ENCODE measurements at regions not wholly inside any gene's neighbourhood (a gene's known extent, or its start where the extent isn't known, plus 50 kb on each side); places are given as distances from the start of the nearest gene placed in this dataset.
A peak's percentile ranks its signal among the peaks of the same experiment; 100 is the strongest.

DNA sequence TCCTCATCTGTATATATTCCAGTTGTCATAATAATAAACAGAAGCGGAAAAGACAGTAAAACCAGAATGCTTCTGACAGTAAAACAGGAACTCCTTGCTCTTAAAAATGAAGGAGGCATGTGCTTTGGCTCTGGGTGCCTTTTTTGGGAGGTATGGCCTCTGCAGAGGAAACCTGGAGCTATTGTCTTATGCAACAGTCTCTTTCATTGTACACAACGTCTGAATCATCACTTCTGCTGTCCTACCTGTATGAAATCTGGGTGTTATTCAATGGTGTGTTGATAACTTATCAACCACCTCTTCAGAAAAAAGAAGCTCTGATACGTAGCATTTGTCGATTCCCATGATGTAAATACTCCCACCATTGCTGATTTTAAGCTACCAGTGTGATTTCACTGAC lies 64.8 kb downstream of the CDCA7 start:
- no peak overlapping the region for H3K27ac ChIP-seq
- DNase-seq: no peak
- H3K9me3 ChIP-seq: no peaks in the 10 kb centered on the region
- no peak overlapping the region for H3K4me3 ChIP-seq
- H3K36me3 ChIP-seq: no peaks in the 10 kb centered on the region
- no peak for TF ChIP-seq POLR2A (IDR thresholded peaks at IDR 0.05)
- TF ChIP-seq, protein P1, sequence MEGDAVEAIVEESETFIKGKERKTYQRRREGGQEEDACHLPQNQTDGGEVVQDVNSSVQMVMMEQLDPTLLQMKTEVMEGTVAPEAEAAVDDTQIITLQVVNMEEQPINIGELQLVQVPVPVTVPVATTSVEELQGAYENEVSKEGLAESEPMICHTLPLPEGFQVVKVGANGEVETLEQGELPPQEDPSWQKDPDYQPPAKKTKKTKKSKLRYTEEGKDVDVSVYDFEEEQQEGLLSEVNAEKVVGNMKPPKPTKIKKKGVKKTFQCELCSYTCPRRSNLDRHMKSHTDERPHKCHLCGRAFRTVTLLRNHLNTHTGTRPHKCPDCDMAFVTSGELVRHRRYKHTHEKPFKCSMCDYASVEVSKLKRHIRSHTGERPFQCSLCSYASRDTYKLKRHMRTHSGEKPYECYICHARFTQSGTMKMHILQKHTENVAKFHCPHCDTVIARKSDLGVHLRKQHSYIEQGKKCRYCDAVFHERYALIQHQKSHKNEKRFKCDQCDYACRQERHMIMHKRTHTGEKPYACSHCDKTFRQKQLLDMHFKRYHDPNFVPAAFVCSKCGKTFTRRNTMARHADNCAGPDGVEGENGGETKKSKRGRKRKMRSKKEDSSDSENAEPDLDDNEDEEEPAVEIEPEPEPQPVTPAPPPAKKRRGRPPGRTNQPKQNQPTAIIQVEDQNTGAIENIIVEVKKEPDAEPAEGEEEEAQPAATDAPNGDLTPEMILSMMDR (IDR thresholded peaks at IDR 0.05 in 4 of 5, conservative IDR thresholded peaks at IDR 0.05 in 1 of 5): no peak
- ATAC-seq: no peak
- intact Hi-C loops (cut with DNase I; ENCODE audit: low total_unique reads) (no loop called here), in situ Hi-C loops (cut with MboI; ENCODE audit: low sequenced_read_pairs in 4 of 4) (loop anchor here (25.0 kb wide), 3 partner anchors 443 to 918 kb away; partner anchors contain the start of gene SP9 (in 1 of the 4))
- H3K27me3 ChIP-seq: no peaks in the 10 kb centered on the region
- no peaks in the 10 kb centered on the region for H3K4me1 ChIP-seq

DNA sequence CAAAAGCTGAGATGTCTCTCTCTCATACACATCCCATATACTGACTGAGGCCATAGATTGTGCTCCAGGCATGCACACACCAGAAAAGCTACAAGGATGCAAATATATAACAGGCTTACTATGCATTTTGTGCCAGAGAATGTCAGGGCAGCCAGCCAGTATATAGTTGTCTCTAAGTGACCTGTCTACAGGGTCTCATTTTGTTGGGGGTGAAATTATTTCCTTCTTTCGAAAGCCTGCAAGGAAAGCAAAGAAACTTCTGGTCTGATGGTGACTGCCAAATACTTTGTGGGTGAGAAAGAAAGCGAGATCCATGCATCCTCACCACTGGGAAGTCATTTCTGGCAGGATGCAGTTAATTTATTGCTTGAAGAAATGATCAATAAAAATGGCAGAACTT lies 70.2 kb downstream of the CDCA7 start:
- in situ Hi-C loops (cut with MboI; ENCODE audit: low sequenced_read_pairs in 4 of 4): loop anchor here (25.0 kb wide), 3 partner anchors 437 to 912 kb away; partner anchors contain the start of gene SP9 (in 1 of the 4)
- no peak for TF ChIP-seq POLR2A (IDR thresholded peaks at IDR 0.05)
- TF ChIP-seq, protein P1 (IDR thresholded peaks at IDR 0.05 in 4 of 5, conservative IDR thresholded peaks at IDR 0.05 in 1 of 5): no peak

DNA sequence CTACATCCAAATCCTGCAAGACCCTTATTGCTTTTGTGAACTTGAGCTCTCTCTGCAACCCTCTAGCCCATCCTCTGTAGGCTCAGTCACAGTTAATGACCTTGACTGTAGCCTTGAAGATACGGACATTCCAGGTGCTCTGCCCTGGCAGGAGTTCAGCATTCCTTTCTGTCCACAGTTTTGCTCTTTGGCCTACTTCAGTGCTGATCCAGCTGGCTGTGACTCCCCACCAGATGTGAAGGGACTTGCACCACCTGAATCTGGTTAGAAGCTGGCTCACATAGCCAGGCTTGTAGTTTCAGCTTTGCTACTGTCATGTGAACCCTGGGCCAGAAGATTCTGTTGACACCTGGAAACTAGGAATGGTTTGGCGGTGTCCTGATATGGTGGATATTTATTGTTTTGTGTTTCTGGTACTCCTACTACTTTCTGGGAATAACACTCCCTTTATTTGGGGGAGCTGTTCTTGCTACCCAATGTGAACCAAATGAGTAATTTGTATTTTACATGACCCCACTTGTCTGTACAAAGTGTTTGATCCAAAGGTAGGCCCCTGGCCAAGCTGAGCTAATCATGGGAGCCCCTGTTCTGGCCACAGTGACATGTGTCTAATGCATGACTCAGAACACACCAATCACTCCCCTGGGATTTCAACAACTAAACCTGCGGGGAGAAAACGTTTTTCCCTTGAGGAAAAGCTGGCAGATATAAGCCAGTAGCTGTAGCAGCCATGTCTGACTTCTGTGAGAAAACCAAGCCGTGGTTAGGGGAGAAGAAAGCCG lies 73.4 kb downstream of the CDCA7 start:
- peak; percentile 68 to 88 for ATAC-seq
- no peaks in the 10 kb centered on the region for H3K9me3 ChIP-seq
- intact Hi-C loops (cut with DNase I; ENCODE audit: low total_unique reads): loop anchor here (1.0 kb wide), 1 partner anchor 18 kb away; no protein-coding TSS in a partner anchor
- H3K27ac ChIP-seq: peak overlapping the region in 2 of 4 donors; percentile 41 to 53
- no peaks in the 10 kb centered on the region for H3K27me3 ChIP-seq
- DNase-seq: peak; percentile 43 to 50
- peaks cover 6 to 9% of the 10 kb centered on the region in 2 donors for H3K4me1 ChIP-seq
- no peak overlapping the region for H3K4me3 ChIP-seq
- TF ChIP-seq POLR2A (IDR thresholded peaks at IDR 0.05): no peak
- TF ChIP-seq, protein P1 (IDR thresholded peaks at IDR 0.05 in 4 of 5, conservative IDR thresholded peaks at IDR 0.05 in 1 of 5): no peak
- in situ Hi-C loops (cut with MboI; ENCODE audit: low sequenced_read_pairs in 4 of 4): no loop called here
- H3K36me3 ChIP-seq: no peaks in the 10 kb centered on the region

More for the DNA sequence above, 70.2 kb downstream of the CDCA7 start:
- DNase-seq (no peak), ATAC-seq (no peak)
- Histone ChIP-seq H3K4me3 (no peak overlapping the region), H3K27me3 (no peaks in the 10 kb centered on the region), H3K9me3 (no peaks in the 10 kb centered on the region), H3K4me1 (peaks cover 6 to 9% of the 10 kb centered on the region in 2 donors), H3K36me3 (no peaks in the 10 kb centered on the region), H3K27ac (no peak overlapping the region)
- intact Hi-C loops (cut with DNase I; ENCODE audit: low total_unique reads): no loop called here

DNA sequence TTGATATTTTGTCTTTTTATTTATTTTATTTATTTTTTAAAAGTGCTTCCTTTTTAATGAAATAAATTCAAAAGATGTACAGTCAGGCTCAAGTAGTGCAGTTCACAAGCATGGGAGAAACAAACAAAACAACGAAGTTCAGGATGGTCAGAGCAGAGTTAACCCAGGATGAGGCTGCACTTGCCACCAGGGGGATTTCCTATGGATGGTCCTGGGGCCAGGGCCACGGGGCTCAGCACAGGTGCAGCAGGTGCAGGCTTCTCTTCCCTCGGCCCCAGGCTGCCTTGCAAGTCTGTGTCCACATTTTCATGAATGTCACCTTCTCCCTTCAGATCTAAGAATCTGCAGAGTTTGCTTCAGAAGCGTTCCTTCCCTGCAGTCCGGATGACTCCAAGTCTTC lies 76.5 kb downstream of the CDCA7 start:
- peaks cover 6 to 9% of the 10 kb centered on the region in 2 donors for H3K4me1 ChIP-seq
- no peak overlapping the region for H3K27ac ChIP-seq
- DNase-seq (no peak), ATAC-seq (no peak)
- no peak overlapping the region for H3K4me3 ChIP-seq
- H3K36me3 ChIP-seq: no peaks in the 10 kb centered on the region
- H3K9me3 ChIP-seq: no peaks in the 10 kb centered on the region
- TF ChIP-seq, protein P1 (IDR thresholded peaks at IDR 0.05 in 4 of 5, conservative IDR thresholded peaks at IDR 0.05 in 1 of 5): no peak
- no peak for TF ChIP-seq POLR2A (IDR thresholded peaks at IDR 0.05)
- intact Hi-C loops (cut with DNase I; ENCODE audit: low total_unique reads): no loop called here
- H3K27me3 ChIP-seq: no peaks in the 10 kb centered on the region
- in situ Hi-C loops (cut with MboI; ENCODE audit: low sequenced_read_pairs in 4 of 4): no loop called here
